Retinal pigment epithelial cell (primary cell): ENCODE measurements at regions not wholly inside any gene's neighbourhood (a gene's known extent, or its start where the extent isn't known, plus 50 kb on each side); places are given as distances from the start of the nearest gene placed in this dataset.

Experiments used
- DNase-seq: peaks from one replicate; pipeline ENCODE4 v3.0.0-alpha.2; 2010; ENCODE audit warnings: low read depth
- H3K4me3 ChIP-seq: 2 replicates; pipeline ENCODE4 v1.5.1; 2011; ENCODE audit warnings: mild to moderate bottlenecking, low read length, control low read depth, moderate library complexity
- TF ChIP-seq, protein P1 (sequence below): conservative IDR thresholded peaks from 2 replicates; pipeline ENCODE4 v1.5.1; 2011; ENCODE audit warnings: low read depth, low read length, control low read depth, inconsistent platforms

DNA sequence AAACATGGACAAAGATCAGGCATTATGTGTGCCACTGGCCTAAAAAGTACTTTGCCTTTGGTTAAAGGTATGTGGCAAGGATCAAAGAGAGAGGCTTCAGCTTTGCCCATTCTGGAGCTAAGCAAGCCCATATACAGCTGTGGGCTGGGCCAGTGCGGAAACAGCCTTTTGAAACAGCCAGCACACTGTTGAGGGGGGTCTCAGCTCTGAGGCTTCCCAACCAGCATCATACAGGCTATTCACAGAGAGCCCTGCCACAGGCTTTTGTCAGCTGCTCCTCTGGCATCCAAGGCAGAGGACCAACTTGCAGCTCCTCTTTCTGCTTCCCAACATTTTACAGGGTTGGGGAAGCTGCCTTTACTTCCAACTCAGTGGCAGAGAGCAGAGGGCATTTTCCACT is 63.2 kb upstream of the FOXB1 start:
- no peak for DNase-seq
- TF ChIP-seq, protein P1, sequence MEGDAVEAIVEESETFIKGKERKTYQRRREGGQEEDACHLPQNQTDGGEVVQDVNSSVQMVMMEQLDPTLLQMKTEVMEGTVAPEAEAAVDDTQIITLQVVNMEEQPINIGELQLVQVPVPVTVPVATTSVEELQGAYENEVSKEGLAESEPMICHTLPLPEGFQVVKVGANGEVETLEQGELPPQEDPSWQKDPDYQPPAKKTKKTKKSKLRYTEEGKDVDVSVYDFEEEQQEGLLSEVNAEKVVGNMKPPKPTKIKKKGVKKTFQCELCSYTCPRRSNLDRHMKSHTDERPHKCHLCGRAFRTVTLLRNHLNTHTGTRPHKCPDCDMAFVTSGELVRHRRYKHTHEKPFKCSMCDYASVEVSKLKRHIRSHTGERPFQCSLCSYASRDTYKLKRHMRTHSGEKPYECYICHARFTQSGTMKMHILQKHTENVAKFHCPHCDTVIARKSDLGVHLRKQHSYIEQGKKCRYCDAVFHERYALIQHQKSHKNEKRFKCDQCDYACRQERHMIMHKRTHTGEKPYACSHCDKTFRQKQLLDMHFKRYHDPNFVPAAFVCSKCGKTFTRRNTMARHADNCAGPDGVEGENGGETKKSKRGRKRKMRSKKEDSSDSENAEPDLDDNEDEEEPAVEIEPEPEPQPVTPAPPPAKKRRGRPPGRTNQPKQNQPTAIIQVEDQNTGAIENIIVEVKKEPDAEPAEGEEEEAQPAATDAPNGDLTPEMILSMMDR: no peak
- no peak overlapping the region for H3K4me3 ChIP-seq

DNA sequence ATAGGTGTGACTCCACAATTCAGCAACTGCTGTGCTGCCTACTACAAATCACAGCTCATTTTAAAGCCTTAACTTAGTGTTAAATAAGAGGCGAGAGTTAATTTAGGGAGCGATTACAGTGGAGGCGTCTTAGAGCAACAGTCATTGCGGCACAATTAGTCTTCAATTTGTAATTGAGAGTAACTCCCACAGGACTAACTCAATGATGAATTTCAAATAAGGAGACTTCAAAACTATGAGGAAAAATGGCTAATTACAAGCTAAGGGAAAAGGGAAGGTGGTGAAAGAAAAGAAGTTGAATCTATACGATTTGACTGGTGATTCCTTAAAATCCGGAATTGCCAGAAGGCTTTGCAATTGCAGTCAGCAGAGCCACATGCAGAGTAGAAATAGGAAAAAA is 63.7 kb upstream of the FOXB1 start:
- TF ChIP-seq, protein P1: no peak
- DNase-seq: no peak
- H3K4me3 ChIP-seq: no peak overlapping the region

DNA sequence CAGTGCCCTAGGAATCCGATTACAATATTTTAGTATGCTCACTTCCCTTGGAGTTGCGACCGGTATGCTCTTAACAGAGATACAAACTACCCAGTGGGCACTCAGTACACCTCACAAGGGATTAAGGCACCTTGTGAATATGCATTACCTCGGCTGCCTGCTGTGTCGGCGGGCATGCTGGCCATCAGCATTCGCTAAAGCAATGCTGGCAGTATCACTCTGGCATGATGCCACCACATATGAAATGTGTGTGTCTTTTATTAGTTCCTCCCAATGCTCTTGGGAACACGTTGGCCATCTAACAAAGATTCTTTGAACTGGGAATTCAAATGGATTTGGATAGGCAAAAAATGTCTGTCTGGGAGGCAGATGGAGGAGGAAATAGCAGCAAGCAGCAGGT is 67.4 kb upstream of the FOXB1 start:
- TF ChIP-seq, protein P1: no peak
- H3K4me3 ChIP-seq: no peak overlapping the region
- DNase-seq: no peak

DNA sequence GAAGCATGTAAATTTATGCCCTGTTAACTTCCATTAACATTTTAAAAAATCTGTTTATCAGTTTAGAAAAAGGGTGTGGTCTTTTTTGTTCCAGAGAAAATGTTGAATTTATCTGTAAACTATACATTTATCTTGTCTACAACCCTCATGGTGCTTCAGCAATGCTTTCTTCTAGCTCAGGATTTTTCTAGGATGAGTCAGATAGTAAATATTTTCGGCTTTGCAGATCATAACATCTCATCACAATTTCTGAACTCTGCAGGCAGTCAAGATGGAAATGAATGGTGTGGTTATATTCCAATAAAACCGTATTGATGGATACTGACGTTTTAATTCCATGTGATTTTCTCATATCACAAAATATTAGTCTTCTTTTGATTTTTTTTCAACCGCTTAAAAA is 70.5 kb upstream of the FOXB1 start:
- TF ChIP-seq, protein P1: no peak
- DNase-seq: no peak
- no peak overlapping the region for H3K4me3 ChIP-seq

DNA sequence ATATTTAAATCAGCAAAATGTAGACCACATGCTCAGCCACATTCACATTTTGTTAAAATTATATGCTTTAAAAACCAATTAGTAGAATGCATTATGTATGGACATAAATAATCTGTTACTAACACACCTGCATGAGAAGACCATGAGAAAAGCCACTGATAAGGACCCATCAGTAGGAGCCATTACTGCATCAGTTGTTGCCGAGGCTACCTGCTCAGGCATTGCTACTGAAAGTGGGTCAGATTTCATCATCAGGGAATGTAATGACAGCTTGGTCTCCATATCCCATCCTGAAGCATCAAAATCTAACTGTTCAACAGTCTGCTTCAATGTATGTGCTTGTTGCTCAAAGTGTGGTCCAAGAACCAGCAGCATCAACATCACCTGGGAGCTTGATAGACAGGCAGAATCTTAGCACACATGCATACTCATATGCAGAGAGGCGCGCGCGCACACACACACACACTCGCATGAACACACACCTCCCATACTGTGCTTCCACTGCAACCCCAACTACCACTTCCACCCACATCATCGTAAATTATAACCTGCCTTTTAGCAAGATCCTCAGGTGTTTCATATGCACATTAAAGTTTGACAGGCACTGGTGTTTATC is 72.4 kb upstream of the FOXB1 start:
- no peak for DNase-seq
- TF ChIP-seq, protein P1: no peak
- no peak overlapping the region for H3K4me3 ChIP-seq

DNA sequence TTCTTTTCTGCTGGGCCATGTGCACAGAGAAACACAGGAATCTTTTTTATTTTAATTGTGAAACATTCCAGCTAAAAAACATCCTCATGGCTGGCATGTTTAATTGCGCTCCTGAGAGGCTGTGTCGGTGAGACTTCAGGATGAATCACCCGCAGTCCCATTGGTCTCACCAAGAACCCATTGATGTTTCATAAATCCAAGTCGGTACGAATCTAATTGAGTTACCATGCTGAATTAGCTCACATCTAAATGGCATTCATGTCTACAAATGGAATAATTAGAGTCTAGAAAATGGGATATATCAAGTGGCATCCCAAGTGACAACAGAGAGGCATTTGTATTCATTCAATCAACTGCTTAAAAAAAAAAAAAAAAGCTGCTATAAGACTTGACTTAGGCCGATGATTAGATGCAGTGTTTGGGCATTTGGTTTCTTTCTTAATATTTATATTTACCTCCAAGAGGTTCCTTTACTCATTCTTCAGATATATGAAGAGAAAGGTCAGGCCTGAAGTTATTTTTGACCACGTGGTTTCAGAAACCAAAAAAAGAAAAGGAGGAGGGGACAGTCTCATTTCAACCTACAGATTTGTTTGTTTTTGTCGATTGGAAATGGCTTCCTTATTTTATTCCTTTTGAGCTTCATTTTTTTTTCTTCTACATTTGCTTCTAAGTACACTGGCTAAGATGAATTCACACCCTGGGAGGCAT is 79.1 kb upstream of the FOXB1 start:
- H3K4me3 ChIP-seq: no peak overlapping the region
- TF ChIP-seq, protein P1: no peak
- no peak for DNase-seq

DNA sequence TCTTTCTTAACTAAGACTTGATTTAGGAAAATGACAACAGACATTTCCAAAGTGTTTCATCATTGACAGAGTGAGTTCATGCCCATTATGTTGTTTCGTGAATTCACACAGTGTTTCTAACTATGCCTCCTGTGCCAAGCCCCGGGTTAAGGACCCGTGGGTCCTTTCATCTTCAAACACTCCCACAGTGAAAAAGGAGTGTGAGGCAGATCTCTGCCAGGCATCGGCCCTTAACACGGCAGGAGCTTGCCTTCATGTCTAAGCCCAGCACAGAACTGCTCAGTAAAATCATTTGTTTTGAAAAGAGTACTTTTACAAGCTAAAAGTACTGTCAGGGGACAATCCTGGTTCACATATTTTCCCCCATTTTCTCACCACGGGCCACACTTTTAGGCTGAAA is 80.0 kb upstream of the FOXB1 start:
- TF ChIP-seq, protein P1: no peak
- H3K4me3 ChIP-seq: no peak overlapping the region
- no peak for DNase-seq
